Heart left ventricle (tissue), 16 donors: ENCODE measurements at regions not wholly inside any gene's neighbourhood (a gene's known extent, or its start where the extent isn't known, plus 50 kb on each side); places are given as distances from the start of the nearest gene placed in this dataset.

Experiments
- ATAC-seq, 4 donors: fragments of 200-7000 bp; cut with Tn5 transposase; one replicate each; pipeline ENCODE4 v1.9.1; 2020 to 2022; ENCODE audit warnings: moderate library complexity in 4 of 4, mild to moderate bottlenecking in 3 of 4, moderate number of reproducible peaks in 1 of 4
- DNase-seq, 5 donors: peaks; one replicate each; pipeline ENCODE4 v3.0.0-alpha.2; 2020
- H3K27ac ChIP-seq, 12 donors: fragments of 200-600 bp; sonication (generic) in 4 of 12; one replicate each; pipeline versions ENCODE4 v1.5.0 to v1.8.0; 2016 to 2022; ENCODE audit warnings: mild to moderate bottlenecking in 2 of 12
- H3K27me3 ChIP-seq, 9 donors: fragments of 200-600 bp; sonication (generic) in 2 of 9; one replicate each; pipeline versions ENCODE4 v1.5.1 to v1.8.0; 2016 to 2022; ENCODE audit warnings: mild to moderate bottlenecking in 3 of 9
- H3K36me3 ChIP-seq, 9 donors: fragments of 200-600 bp; sonication (generic) in 2 of 9; one replicate each; pipeline versions ENCODE4 v1.5.0 to v1.8.0; 2018 to 2022; ENCODE audit warnings: mild to moderate bottlenecking in 2 of 9
- H3K4me1 ChIP-seq, 12 donors: fragments of 200-600 bp; sonication (generic) in 4 of 12; one replicate each; pipeline versions ENCODE4 v1.5.0 to v1.8.0; 2016 to 2022; ENCODE audit warnings: mild to moderate bottlenecking in 3 of 12
- H3K4me3 ChIP-seq, 12 donors: fragments of 200-600 bp; sonication (generic) in 4 of 12; one replicate each; pipeline versions ENCODE4 v1.5.0 to v1.8.0; 2017 to 2022; ENCODE audit warnings: mild to moderate bottlenecking in 9 of 12, moderate library complexity in 4 of 12
- H3K9me3 ChIP-seq, 12 donors: fragments of 200-600 bp; sonication (generic) in 4 of 12; one replicate each; pipeline versions ENCODE4 v1.5.0 to v1.8.0; 2016 to 2022; ENCODE audit warnings: mild to moderate bottlenecking in 1 of 12
- POLR2A ChIP-seq, 2 donors: fragments of 450-650 bp; IDR thresholded peaks; one replicate each; pipeline ENCODE4 v1.6.1; 2017; ENCODE audit warnings: antibody characterized with exemption in 2 of 2, mild to moderate bottlenecking in 2 of 2, moderate library complexity in 2 of 2
- WGBS, 4 donors: extraction: QIAGEN DNeasy Blood & Tissue Kit in 2 of 4; methylation state at CpG; one replicate each; pipeline versions ENCODE4 v1.1.5 to v1.1.7; 2013 to 2018; 5-methylcytosine and 5-hydroxymethylcytosine counted together
- intact Hi-C, 10 donors: fragments of 100-400 bp; cut with DNase I; formaldehyde crosslinking; loops; one replicate each; pipeline versions ENCODE4 v1.11.1 to v1.14.2; 2022
- TF ChIP-seq, protein P1 (sequence below), 12 donors: fragments of 200-600 bp; sonication (generic) in 4 of 12; IDR thresholded peaks; one replicate each; pipeline versions ENCODE4 v1.5.0 to v1.8.0; 2018 to 2022; ENCODE audit warnings: antibody characterized with exemption in 12 of 12, mild to moderate bottlenecking in 5 of 12
- donor health status: ischemic (EF 13 %, LVEDD 7.1; RV severe dilation, severe dysfunction).
- donor health status: healthy with polysubstance abuse.
- donor health status: DM: no; HTN: yes; CAD: no.
- donor health status: DM: no; HTN: no; CAD: no.
- donor health status: ischemic (EF 25% LVEDD 6.9; RV normal size, moderate dysfunction).
- donor health status: ischemic (EF 25% LVEDD 5.7; RV mildly dilated, moderate dysfunction).
- donor health status: healthy.
- donor health status: DM: yes; HTN: yes; CAD: no.
- donor health status: ischemic (EF 35%, LVEDD 5.7; RV mildly dilated, moderate dysfunction).
- donor health status: nonischemic (EF 11% LVEDD 7.7; RV severe dilation, severe dysfunction).
- donor health status: DM: yes; HTN: yes; CAD: no.
- donor health status: PGD.
- donor health status: ischemic (EF 29% LVEDD 5.4; RV normal size, mild dysfunction).
- donor health status: nonischemic (EF 23%, LVEDD 6.1; RV moderate dilation, normal function).

- Histone ChIP-seq H3K4me1 (no peaks in the 10 kb centered on the region), H3K4me3 (no peak overlapping the region), H3K9me3 (peaks cover 0 to 8% (median 0%) of the 10 kb centered on the region in 12 donors), H3K27ac (no peak overlapping the region), H3K27me3 (no peaks in the 10 kb centered on the region), H3K36me3 (no peaks in the 10 kb centered on the region)
- DNase-seq: no peak
- intact Hi-C loops: no loop called here
- ATAC-seq: no peak
- 78 to 83% (median 80%) methylated on average over 7 of the region's 7 CpGs for WGBS, 4 donors
- TF ChIP-seq, protein P1, sequence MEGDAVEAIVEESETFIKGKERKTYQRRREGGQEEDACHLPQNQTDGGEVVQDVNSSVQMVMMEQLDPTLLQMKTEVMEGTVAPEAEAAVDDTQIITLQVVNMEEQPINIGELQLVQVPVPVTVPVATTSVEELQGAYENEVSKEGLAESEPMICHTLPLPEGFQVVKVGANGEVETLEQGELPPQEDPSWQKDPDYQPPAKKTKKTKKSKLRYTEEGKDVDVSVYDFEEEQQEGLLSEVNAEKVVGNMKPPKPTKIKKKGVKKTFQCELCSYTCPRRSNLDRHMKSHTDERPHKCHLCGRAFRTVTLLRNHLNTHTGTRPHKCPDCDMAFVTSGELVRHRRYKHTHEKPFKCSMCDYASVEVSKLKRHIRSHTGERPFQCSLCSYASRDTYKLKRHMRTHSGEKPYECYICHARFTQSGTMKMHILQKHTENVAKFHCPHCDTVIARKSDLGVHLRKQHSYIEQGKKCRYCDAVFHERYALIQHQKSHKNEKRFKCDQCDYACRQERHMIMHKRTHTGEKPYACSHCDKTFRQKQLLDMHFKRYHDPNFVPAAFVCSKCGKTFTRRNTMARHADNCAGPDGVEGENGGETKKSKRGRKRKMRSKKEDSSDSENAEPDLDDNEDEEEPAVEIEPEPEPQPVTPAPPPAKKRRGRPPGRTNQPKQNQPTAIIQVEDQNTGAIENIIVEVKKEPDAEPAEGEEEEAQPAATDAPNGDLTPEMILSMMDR (IDR thresholded peaks at IDR 0.05): no peak
Observed at GRCh38 chr10:105783936-105784483, 1142.9 kb downstream of the SORCS3 start.

DNA sequence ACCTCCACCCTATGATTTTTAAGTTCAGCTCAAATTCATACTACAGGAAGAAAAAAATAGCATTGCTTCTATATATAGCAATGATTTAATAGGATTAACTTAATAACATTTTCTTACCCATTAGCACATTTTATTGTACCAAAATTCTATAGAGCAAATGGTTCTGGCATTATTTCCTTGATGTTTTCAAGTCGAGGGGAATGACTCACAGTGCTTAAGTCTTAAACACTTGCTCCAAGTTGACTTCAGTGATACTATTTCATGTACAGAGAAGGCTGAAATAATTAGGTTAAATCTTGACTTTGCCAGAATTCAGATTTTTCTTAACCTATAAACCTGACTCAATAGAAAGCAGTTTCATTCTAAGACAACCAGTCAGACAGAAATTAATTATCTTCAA, 1133.8 kb downstream of the SORCS3 start:
- DNase-seq (no peak), ATAC-seq (no peak)
- WGBS, 4 donors: 56 to 68% (median 66%) methylated on average over 1 of the region's 1 CpG
- no peak overlapping the region for H3K4me3 ChIP-seq
- H3K36me3 ChIP-seq: no peaks in the 10 kb centered on the region
- TF ChIP-seq POLR2A (IDR thresholded peaks at IDR 0.05): no peak
- TF ChIP-seq, protein P1 (IDR thresholded peaks at IDR 0.05): no peak
- no peaks in the 10 kb centered on the region for H3K9me3 ChIP-seq
- H3K27ac ChIP-seq: no peak overlapping the region
- intact Hi-C loops: no loop called here
- H3K27me3 ChIP-seq: no peaks in the 10 kb centered on the region
- no peaks in the 10 kb centered on the region for H3K4me1 ChIP-seq

DNA sequence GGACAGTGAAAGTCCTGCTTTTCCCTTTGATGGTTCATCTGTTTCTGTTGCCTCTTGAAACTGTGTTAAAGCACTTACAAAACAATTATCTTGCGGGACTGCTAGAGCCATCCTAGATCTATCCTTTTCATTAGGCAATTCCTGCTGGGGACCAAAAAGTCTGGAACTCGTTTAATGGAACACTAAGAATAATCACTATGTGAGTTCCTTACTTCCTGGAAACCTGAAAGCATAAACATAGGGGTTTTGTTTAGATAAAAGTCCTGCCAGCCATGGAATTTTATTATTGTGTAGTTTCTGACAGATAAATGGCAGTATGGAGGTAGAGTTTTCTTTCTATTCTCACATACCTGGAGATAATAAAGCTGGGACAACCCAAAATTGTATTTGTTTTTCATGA, 1133.3 kb downstream of the SORCS3 start:
- Histone ChIP-seq H3K9me3 (no peaks in the 10 kb centered on the region), H3K4me1 (no peaks in the 10 kb centered on the region), H3K27me3 (no peaks in the 10 kb centered on the region), H3K4me3 (no peak overlapping the region), H3K27ac (no peak overlapping the region), H3K36me3 (no peaks in the 10 kb centered on the region)
- intact Hi-C loops: no loop called here
- TF ChIP-seq, protein P1 (IDR thresholded peaks at IDR 0.05): no peak
- no peak for TF ChIP-seq POLR2A (IDR thresholded peaks at IDR 0.05)
- ATAC-seq (no peak), DNase-seq (no peak)
- 42 to 61% (median 51%) methylated on average over 2 of the region's 2 CpGs for WGBS, 4 donors

DNA sequence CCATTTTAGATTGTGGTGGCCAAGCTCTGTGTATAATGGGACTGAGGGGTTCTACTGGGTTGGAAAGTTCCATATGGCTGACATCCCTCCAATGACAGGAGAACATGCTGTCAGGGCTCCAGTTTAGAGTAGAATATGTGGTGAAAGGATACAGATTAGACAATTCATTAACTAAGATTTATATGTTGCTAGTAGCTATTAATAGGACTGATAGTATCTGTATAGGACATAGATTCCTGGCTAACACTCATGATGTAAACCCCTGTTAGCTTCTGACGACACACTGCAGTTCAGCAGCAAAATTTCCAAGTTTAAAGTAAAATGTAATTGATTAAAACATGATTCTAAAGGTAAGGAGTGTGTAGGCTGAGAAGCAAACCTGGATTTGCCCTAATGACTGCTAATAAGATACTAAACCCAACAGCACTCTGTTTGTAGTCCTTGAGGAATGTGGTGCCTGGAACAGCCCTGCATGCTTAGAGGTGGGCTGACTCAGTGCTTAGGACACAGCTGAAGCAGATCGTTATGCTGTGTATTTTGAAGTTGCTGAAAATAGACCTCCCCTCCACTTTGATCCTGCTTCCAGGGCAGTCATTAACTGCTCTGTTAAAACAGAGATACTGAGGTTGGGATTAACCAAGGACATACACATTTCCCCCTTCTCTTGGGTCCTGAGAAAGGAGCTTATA, 1129.6 kb downstream of the SORCS3 start:
- TF ChIP-seq, protein P1 (IDR thresholded peaks at IDR 0.05): no peak
- no peak for TF ChIP-seq POLR2A (IDR thresholded peaks at IDR 0.05)
- H3K36me3 ChIP-seq: no peaks in the 10 kb centered on the region
- WGBS, 4 donors: 7 to 16% (median 10%) methylated on average over 2 of the region's 2 CpGs
- H3K4me3 ChIP-seq: no peak overlapping the region
- ATAC-seq: peak in 1 of 4 donors; percentile 22
- H3K4me1 ChIP-seq: no peaks in the 10 kb centered on the region
- no peak overlapping the region for H3K27ac ChIP-seq
- intact Hi-C loops: no loop called here
- no peak for DNase-seq
- no peaks in the 10 kb centered on the region for H3K27me3 ChIP-seq
- no peaks in the 10 kb centered on the region for H3K9me3 ChIP-seq
